HG03565 (cell line): ENCODE measurements at regions not wholly inside any gene's neighbourhood (a gene's known extent, or its start where the extent isn't known, plus 50 kb on each side); places are given as distances from the start of the nearest gene placed in this dataset.

ENCODE experiments used
- ATAC-seq: cut with Tn5 transposase; IDR thresholded peaks from one replicate; pipeline ENCODE4 v1.9.1; 2021; ENCODE audit warnings: mild to moderate bottlenecking, moderate library complexity; ENCODE audit not compliant: unreplicated experiment

DNA sequence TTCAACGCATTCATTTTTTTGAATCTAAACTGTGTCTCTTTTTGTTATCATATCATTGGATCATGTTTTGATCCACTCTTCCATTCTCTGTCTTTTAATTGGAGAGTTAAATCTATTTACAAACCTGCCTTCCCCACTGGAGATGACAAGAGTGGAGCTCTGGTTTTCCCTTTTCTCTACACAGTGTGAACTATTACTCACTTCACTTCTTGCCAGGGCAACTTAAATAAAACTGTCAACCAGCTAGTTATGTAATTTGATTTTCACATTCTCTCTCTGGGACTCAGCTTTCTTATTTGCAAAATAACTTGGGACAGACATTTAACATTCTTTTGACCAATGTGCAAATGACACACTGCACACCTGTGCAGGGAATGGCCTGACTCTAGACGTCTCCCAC, 230.8 kb upstream of the CST7 start:
- ATAC-seq: no peak

GRCh38 chr20:24718696-24719095, 230.4 kb upstream of the CST7 start:
- ATAC-seq: no peak

GRCh38 chr20:24720957-24721356, 228.1 kb upstream of the CST7 start:
- ATAC-seq: no peak

DNA sequence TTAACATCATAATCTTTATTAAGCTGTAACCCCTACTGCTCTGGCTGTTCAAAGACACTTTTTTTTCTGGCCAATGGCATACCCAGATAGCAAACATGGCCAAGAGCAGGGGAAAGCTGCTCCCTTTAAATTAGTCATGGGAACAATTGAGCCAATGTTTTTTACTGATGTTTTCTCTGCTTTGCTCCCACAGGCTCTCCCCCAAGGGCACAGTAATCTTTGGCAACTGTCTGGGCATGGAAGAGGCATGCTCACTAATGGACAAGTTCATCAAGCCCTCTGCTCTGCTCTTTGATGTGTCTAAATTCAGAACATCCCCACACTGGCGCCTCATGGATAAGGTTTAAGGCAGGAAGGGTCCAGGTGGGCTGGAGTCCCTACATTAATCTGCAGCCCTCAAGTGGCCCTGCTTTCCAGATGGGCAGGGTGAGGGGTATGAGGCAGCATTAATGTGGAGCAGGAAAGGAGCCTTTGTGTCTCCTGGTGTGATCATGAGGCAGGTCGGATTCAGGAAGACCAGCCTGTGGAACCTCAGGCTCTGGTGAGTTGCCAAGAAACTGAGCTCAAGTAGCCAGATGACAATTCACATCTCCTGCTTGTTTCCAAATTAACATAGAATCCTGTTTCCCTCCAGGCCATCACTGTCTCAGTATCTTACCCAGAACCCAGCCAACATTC, 227.0 kb upstream of the CST7 start:
- ATAC-seq: no peak

DNA sequence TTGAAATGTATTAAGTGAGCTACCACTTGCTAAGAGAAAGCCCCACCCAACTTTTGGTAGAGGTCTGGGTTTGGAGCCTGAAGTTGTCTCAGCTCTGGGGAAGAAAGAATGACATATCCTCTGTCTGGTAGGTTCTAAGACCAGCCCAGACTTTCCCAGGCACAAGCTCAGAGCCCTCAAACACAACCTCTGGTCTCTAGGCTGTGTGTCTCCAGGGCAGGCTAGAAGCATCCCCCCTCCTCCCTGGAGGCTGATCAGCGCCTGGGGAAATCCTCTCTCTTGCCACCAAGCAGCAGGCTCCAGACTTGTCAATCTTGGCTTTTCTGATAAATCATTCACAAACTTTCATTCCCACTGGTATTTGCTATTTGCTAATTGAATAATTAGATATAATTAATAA, 226.5 kb upstream of the CST7 start:
- ATAC-seq: no peak

DNA sequence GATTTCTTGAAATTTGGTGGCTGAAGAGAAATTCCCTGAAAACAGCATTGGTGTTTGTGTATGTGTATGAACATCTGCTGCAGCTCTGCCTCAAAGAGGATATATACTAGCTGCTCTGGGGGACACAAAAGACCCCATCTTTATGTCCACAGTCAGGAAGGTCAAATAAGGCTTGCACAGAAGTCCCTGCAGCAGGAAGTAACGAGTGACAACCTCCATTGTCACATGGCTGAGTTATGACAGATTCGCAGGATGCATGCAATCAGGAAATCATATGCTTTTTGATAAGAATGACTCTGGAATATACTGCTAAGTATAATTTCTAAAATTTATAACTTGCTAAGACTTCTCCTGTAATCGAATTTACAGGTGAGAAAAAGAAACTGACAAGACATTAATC, 225.9 kb upstream of the CST7 start:
- ATAC-seq: no peak

GRCh38 chr20:24723647-24724352, 225.3 kb upstream of the CST7 start:
- no peak for ATAC-seq

GRCh38 chr20:24724982-24725533, 224.0 kb upstream of the CST7 start:
- ATAC-seq: no peak

DNA sequence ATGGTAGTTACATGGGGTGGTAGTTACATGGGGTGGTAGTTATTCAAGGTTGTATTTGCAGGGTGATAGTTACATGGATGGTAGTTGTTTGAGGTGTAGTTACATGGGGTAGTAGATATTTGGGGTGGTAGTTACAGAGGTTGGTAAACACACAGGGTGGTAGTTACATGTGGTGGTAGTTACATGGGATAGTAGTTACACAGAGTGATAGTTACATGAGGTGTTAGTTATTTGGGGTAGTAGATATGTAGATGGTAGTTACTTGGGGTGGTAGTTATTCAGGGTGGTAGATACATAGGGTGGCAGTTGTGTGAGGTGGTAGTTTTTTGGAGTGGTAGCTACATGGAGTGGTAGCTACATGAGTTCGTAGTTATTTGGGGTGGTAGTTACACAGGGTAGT, 221.3 kb upstream of the CST7 start:
- no peak for ATAC-seq

DNA sequence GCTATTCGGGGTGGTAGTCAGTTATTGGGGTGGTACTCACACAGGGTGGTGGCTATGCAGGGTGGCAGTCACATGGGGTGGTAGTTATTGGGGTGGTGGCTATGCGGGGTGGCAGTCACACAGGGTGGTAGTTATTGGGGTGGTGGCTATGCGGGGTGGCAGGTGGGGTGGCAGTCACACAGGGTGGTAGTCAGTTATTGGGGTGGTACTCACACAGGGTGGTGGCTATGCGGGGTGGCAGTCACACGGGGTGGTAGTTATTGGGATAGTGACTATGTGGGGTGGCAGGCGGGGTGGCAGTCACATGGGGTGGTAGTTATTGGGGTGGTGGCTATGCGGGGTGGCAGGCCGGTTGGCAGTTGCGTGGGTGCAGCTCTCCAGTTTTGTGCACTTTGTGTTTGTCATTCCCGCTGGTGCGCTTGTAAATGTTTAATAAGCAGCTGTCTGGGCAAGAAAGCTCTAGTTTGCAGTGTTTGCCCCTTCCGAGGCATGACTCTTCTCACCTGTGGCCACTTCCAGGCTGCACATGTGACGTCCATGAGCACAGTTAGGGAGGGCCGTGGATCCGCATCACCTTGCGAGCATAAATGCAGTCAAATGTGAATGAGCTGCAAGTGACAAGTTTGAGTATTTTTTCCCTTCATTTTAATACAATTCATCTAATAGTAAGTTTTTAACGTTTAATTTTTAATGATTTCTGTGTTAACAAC, 219.0 kb upstream of the CST7 start:
- no peak for ATAC-seq

GRCh38 chr20:24730750-24731149, 218.3 kb upstream of the CST7 start:
- ATAC-seq: no peak

GRCh38 chr20:24731312-24731711, 217.8 kb upstream of the CST7 start:
- ATAC-seq: no peak

GRCh38 chr20:24732076-24732475, 217.0 kb upstream of the CST7 start:
- ATAC-seq: no peak

GRCh38 chr20:24732599-24732998, 216.5 kb upstream of the CST7 start:
- no peak for ATAC-seq

DNA sequence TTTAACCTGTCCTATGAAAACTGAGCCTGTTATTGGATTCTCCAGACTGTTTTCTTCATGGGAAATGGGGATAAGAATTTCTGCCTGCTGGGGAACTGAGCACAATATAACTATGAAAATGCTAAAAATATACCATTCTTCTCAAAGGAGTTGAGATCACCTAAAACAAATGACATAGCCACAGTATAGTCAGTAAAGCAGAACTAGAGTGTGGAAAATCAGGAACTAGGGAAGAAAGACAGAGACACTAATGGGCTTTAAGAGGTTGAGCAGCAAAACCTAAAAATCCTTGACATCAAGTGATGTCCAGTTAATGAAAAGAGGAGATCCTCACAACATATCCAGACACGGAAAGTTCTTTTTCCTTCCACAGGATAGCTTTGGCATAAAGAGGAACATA, 215.7 kb upstream of the CST7 start:
- no peak for ATAC-seq

DNA sequence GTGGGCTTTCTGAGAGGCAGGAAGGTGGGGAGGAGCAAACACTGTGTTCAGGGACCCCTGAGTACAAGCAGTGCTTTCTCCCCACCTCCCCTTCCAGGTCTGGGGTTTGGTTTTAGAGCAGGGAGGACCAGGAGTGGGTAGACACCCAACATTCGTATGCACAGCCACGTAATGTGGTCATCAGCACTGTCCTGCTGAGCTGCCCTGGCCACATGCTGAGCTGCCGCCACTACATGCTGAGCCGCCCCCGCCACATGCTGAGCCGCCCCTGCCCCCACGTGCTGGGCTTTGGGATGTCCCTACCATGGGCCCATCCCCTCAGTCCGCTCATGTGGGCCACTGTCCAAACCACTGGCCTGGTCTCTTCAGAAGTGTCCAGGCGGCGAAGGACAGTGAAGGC, 214.9 kb upstream of the CST7 start:
- ATAC-seq: no peak

- no peak for ATAC-seq
Observed at GRCh38 chr20:24735263-24735662, 213.8 kb upstream of the CST7 start.

- no peak for ATAC-seq
Observed at GRCh38 chr20:24736131-24736843, 212.8 kb upstream of the CST7 start.

- ATAC-seq: no peak
Observed at GRCh38 chr20:24736844-24737211, 212.2 kb upstream of the CST7 start.

GRCh38 chr20:24737212-24737850, 211.7 kb upstream of the CST7 start:
- no peak for ATAC-seq
